LNCAP (cell line): ENCODE measurements at regions not wholly inside any gene's neighbourhood (a gene's known extent, or its start where the extent isn't known, plus 50 kb on each side); places are given as distances from the start of the nearest gene placed in this dataset.

Source experiments
- CTCF ChIP-seq: fragments of 450-650 bp; IDR thresholded peaks from 2 replicates; pipeline ENCODE4 v1.5.1; 2017; ENCODE audit warnings: mild to moderate bottlenecking

GRCh38 chr6:133170602-133171001, 70.6 kb upstream of the EYA4 start:
- no peak for TF ChIP-seq CTCF

- no peak for TF ChIP-seq CTCF
These were observed 69.1 kb upstream of the EYA4 start for GRCh38 chr6:133171989-133172604.

GRCh38 chr6:133173276-133173675, 67.9 kb upstream of the EYA4 start:
- TF ChIP-seq CTCF = no peak

- TF ChIP-seq CTCF = no peak
These were observed 61.7 kb upstream of the EYA4 start for GRCh38 chr6:133179481-133179880.

- no peak for TF ChIP-seq CTCF
These were observed 57.5 kb upstream of the EYA4 start for GRCh38 chr6:133183691-133184090.

GRCh38 chr6:133184798-133185372, 56.3 kb upstream of the EYA4 start:
- TF ChIP-seq CTCF = peak; percentile 73

- no peak for TF ChIP-seq CTCF
These were observed 55.4 kb upstream of the EYA4 start for GRCh38 chr6:133185731-133186130.

GRCh38 chr6:133187114-133187513, 54.0 kb upstream of the EYA4 start:
- TF ChIP-seq CTCF = no peak
